Stromal cell of bone marrow (primary cell): ENCODE measurements at regions not wholly inside any gene's neighbourhood (a gene's known extent, or its start where the extent isn't known, plus 50 kb on each side); places are given as distances from the start of the nearest gene placed in this dataset.
A peak's percentile ranks its signal among the peaks of the same experiment; 100 is the strongest.

Experiments
- DNase-seq: peaks from one replicate; pipeline ENCODE4 v3.0.0-alpha.2; 2012; ENCODE audit warnings: low read depth

- no peak for DNase-seq
Measured at GRCh38 chr15:29952225-29952624, 130.0 kb upstream of the TJP1 start.

DNA sequence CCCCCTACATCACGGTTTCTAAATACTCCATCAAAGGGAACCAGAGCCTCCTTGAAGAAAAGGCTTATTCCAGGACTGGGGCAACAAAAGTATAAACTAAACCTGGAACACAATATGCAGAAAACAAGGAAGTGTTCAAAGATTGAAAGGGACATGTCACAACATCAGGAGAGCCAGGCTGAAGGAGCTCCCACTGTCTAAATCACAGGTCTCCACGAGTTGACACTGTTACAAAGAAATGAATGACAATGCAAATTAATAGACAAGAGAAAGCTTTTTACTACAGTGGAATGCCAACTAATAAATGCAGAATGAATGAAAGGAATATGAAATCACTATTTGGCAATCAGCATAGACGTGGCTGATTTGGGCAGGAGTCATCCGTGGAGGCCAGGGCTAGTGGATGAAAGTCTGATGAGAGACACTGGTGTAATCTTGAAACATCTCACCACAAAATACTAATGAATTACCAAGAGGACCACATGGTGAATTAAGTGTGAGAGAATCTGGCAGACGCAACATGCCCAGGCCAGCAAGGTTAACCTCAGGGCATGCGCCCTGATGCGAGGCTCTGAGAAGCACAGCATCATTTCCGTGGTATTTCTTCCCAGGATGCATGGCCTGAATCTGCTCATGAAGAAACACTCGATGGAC, 123.8 kb upstream of the TJP1 start:
- DNase-seq, result no peak

DNA sequence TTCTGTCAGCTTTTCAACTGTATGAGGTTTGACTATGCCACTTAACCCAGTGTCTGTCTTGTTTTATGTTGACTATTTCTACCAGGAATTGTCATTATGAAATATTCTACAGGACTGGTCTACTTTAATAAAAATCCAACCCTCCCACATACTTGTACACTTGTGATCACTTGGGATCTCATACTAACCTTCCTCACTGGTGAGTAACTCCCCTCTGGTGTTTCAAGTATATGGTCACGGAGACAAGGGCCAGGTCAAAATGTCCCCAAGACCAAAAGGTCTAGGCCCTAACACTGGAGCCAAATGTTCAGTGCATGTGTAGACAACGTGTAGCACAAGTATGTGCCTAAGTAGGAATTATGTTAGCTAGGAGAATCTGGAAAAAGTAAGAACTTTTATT, 122.7 kb upstream of the TJP1 start:
- no peak for DNase-seq

DNA sequence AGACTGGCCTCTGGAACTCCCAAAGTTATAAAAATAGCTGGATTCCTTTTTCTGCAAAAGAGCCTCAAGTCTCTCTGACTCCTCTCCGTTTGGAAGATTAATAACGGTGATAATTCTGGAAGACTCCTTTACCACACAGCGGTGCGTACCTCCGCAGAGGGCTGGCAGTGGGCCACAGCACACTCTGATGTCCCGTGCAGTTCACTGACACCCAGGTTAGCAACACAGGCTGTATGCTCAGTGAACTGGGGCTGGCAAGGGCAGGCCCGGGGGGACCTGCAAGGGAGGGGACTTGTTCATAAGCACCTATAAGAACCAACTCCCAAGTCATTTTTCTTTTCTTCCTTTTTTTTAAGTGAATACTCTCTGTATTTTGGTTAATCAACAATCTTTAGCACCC, 120.3 kb upstream of the TJP1 start:
- DNase-seq, result no peak

DNA sequence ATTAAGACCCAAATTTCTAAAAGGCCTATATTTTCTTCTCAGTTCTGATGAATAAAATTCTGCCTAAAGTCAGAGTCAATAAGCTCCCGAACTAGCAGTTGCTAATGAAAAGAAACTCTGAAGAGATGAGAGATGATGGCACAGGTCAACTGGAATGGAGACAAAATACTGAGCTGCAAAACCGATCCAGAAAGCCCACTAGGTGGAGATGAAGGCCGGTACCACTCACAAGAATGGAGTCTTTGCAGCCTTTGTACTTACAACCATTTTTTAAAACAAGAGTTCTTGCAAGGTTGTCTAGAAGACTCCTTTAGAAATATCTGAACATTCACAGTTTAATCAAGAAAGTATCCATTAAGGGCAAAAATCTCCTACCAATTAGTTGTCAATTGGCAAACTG, 119.9 kb upstream of the TJP1 start:
- DNase-seq, result no peak

GRCh38 chr15:29939404-29939803, 117.1 kb upstream of the TJP1 start:
- DNase-seq, result no peak

GRCh38 chr15:29938361-29939335, 116.4 kb upstream of the TJP1 start:
- DNase-seq, result no peak

GRCh38 chr15:29937956-29938355, 115.7 kb upstream of the TJP1 start:
- no peak for DNase-seq

- DNase-seq, result no peak
Measured at GRCh38 chr15:29936353-29937049, 114.2 kb upstream of the TJP1 start.

DNA sequence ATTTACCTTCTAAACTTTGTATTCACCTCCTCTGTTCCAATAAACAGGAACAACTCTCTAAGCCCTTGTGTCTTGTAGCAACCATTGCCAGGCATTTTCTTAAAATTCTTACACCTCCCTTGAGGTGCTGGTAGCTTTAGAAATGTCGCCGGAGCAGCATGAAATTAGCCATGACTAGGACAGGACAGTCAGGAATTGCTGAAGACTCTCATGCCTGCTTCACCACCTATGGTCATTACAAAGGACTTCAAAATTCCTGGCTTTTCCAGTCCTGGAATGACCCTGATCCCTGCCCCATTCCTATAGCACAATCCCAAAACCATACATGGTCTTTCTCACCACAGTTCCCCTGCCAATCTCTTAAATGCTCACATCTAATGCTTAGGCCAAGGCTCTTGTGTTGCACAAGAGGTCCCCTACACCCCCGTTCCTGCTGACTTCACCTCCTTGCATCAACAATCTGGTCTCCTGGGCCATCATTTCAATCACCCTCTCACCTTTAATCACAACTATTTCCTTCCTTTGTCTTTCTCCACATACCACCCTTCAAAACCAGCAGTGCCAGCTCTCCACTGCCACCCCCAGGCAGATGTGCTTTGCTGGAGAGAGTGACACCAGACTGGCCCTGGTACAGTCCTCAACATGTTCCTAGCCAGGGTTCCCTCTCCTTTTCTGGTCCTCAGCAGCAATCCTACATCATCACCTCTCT, 113.2 kb upstream of the TJP1 start:
- DNase-seq, result no peak

GRCh38 chr15:29934251-29934650, 112.0 kb upstream of the TJP1 start:
- DNase-seq, result no peak

GRCh38 chr15:29933042-29933803, 111.0 kb upstream of the TJP1 start:
- no peak for DNase-seq

DNA sequence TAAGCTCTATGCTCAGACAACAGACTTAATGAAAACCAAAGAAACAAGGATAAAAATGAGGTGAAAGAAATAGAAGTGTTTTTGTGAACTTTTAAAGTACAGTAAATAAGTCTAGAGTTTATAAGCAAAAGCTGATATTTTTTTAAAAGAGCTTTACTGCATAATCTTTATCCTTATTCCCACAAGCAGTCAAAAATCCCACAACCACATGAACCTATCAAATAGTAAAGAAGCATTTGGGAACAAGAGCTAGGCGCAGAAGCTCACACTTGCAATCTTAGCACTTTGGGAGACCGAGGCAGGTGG, 103.8 kb upstream of the TJP1 start:
- no peak for DNase-seq

DNA sequence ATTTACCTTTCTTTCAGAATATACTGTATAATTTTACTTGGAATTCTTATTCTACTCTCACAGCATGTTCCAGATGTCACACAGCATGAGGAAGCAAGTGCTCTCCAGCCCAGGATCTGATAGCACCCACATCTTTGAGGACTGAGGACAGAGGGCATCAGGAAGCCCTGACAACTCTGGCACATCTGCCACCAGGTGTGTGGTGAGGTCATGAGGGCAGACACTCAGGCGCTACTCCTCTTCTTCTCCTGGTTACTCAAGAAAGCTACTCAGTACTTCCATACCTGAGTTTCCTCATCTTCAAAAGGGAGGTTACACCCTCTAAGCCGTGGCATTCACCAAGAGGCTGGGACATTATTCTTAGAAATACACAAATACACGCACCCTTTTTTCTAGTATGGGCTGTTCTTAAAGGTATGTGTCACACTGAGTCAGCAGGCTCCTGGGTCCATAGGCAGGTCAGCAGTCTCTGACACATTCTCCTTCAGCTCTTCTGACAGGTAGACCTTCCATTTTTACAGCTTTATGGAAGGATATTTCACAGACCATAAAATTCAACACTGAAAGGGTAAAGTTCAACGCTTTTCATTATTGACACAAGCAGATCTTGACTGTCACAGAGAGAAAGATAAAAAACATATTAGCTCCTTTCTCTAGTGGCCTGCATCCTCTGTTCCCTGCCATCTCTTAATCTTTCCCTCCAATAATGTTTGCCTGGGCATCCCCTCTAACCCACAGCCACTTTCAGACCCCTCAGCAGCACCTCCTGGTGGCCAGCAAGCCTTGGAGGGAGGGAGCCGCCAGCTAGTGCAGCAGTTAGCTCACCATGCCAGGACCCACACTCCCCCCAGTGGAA, 103.2 kb upstream of the TJP1 start:
- peak; percentile 63 for DNase-seq

DNA sequence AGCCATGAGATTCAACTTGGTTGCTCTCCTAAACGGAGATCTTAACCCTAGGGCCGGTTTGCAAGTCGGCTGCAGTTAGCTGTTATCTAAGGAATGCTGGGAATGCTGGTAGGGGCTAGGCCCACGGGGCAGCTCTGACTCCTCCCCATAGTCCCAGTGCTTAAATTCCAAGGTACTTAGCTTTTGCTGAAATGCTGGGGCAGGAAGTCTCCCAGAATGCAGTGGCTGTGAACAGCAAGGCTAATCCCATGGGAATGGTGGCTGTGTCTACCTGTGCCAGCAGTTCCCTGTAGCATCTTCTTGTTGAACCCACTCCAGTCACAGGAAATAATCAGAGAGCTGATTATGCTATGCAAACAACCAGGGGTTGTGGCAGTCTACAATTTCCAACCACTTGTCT, 102.5 kb upstream of the TJP1 start:
- DNase-seq, result no peak

DNA sequence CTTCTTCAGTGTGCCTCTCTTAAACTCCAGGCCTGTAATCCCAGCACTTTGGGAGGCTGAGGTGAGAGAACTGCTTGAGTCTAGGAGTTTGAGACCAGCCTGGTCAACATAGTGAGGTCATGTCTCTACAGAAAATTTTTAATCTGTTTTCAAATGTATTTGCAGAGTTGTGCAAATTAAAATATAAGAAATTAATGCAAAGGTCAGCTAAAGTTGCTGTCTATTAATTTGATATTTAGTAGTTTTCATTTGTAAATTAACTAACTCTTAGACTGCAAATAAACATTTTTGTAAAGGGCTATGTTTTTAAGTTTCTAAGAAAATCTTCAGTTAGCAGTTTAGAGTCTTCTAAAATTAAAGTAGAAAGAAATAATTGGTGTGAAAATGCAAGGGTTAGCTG, 99.9 kb upstream of the TJP1 start:
- DNase-seq, result no peak

- no peak for DNase-seq
Measured at GRCh38 chr15:29921130-29921601, 98.9 kb upstream of the TJP1 start.

DNA sequence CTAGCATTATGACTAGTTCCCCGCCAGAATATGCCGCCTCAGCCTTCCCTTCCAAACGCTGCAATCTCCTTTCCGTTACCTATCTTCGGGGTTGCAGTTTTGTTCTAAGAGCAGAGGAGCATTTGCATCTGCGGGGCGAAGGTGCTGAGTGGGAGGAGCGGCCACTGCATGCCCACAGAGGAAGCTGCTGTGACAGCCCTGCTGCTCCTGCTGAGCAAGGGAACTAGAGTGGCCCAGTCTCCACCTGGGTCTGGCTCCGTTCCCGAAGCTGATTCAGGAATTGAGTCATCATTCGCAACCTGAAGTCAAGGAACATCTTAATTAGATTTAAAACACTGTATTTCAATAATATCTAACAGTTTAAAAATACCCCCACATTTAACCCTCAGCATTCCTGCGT, 98.2 kb upstream of the TJP1 start:
- no peak for DNase-seq

DNA sequence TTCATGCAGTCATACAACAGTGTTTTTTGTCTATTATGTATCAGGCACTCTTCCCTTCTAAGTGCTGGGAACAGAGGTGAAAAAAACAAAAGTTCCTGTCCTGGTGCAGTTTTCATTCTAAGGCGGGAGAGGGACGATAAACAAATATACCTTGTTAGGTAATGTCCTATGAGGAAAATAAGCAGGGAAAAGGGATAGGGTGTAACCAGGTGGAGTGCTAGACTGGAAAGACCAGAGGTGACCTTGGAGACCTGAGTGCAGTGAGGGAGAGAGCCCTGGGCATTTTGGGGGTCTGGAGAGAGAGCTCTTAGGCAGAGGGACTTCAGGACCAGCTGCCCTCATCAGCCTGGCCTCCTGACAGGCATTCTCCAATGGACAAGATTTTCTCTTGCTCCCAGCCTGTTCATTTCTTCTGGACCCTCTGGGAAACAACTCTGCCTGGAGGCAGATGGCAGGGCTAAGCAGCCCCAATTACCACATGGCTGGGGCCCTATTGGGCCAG, 97.2 kb upstream of the TJP1 start:
- DNase-seq, result no peak
